ENCODE measurements at regions not wholly inside any gene's neighbourhood (a gene's known extent, or its start where the extent isn't known, plus 50 kb on each side); places are given as distances from the start of the nearest gene placed in this dataset.
"Not testable (repeated sequence)": the region's sequence is repeated elsewhere in the genome, so short reads cannot be mapped to it uniquely, and the experiment has no call there.

GRCh38 chr10:108037061-108037460 lies 872.6 kb upstream of the SORCS1 start:
- no peak for DNase-seq (ENCODE audit: low read depth)
- no peak overlapping the region for H3K4me3 ChIP-seq (ENCODE audit: low read depth, low read length)
- TF ChIP-seq CTCF (IDR thresholded peaks at IDR 0.05; ENCODE audit: insufficient read depth, low read length, poor library complexity, severe bottlenecking), result no peak
- no peaks in the 10 kb centered on the region for H3K36me3 ChIP-seq (ENCODE audit: control insufficient read depth, insufficient read depth, low read length)
- no peaks in the 10 kb centered on the region for H3K27me3 ChIP-seq (ENCODE audit: control insufficient read depth, insufficient read depth, low read length)

- no peak for TF ChIP-seq CTCF (IDR thresholded peaks at IDR 0.05; ENCODE audit: insufficient read depth, low read length, poor library complexity, severe bottlenecking)
- Histone ChIP-seq H3K4me3 (ENCODE audit: low read depth, low read length) (no peak overlapping the region), H3K36me3 (ENCODE audit: control insufficient read depth, insufficient read depth, low read length) (no peaks in the 10 kb centered on the region), H3K27me3 (ENCODE audit: control insufficient read depth, insufficient read depth, low read length) (no peaks in the 10 kb centered on the region)
- no peak for DNase-seq (ENCODE audit: low read depth)
Observed at GRCh38 chr10:108036265-108036664, 871.8 kb upstream of the SORCS1 start.

GRCh38 chr10:108034829-108035228 lies 870.3 kb upstream of the SORCS1 start:
- TF ChIP-seq CTCF (IDR thresholded peaks at IDR 0.05; ENCODE audit: insufficient read depth, low read length, poor library complexity, severe bottlenecking), result no peak
- Histone ChIP-seq H3K36me3 (ENCODE audit: control insufficient read depth, insufficient read depth, low read length) (no peaks in the 10 kb centered on the region), H3K27me3 (ENCODE audit: control insufficient read depth, insufficient read depth, low read length) (no peaks in the 10 kb centered on the region), H3K4me3 (ENCODE audit: low read depth, low read length) (no peak overlapping the region)
- DNase-seq (ENCODE audit: low read depth), result no peak

GRCh38 chr10:108033518-108033917 lies 869.0 kb upstream of the SORCS1 start:
- not testable (repeated sequence) for H3K4me3 ChIP-seq (ENCODE audit: low read depth, low read length); DNase-seq (ENCODE audit: low read depth); H3K36me3 ChIP-seq (ENCODE audit: control insufficient read depth, insufficient read depth, low read length); H3K27me3 ChIP-seq (ENCODE audit: control insufficient read depth, insufficient read depth, low read length)

GRCh38 chr10:108031505-108031904 lies 867.0 kb upstream of the SORCS1 start:
- H3K27me3 ChIP-seq (ENCODE audit: control insufficient read depth, insufficient read depth, low read length), result no peaks in the 10 kb centered on the region
- H3K4me3 ChIP-seq (ENCODE audit: low read depth, low read length), result no peak overlapping the region
- TF ChIP-seq CTCF (IDR thresholded peaks at IDR 0.05; ENCODE audit: insufficient read depth, low read length, poor library complexity, severe bottlenecking), result no peak
- no peak for DNase-seq (ENCODE audit: low read depth)
- H3K36me3 ChIP-seq (ENCODE audit: control insufficient read depth, insufficient read depth, low read length), result no peaks in the 10 kb centered on the region

- no peak for DNase-seq (ENCODE audit: low read depth)
- no peaks in the 10 kb centered on the region for H3K36me3 ChIP-seq (ENCODE audit: control insufficient read depth, insufficient read depth, low read length)
- no peak for TF ChIP-seq CTCF (IDR thresholded peaks at IDR 0.05; ENCODE audit: insufficient read depth, low read length, poor library complexity, severe bottlenecking)
- no peak overlapping the region for H3K4me3 ChIP-seq (ENCODE audit: low read depth, low read length)
- no peaks in the 10 kb centered on the region for H3K27me3 ChIP-seq (ENCODE audit: control insufficient read depth, insufficient read depth, low read length)
Observed at GRCh38 chr10:108014902-108015177, 850.3 kb upstream of the SORCS1 start.
